ENCODE measurements at regions not wholly inside any gene's neighbourhood (a gene's known extent, or its start where the extent isn't known, plus 50 kb on each side); places are given as distances from the start of the nearest gene placed in this dataset.

- ATAC-seq (ENCODE audit: low read depth in 2 of 2) (no peak), DNase-seq (no peak)
- peaks cover 0 to 10% (median 3%) of the 10 kb centered on the region in 7 donors for H3K9me3 Mint-ChIP-seq
- H3K4me3 Mint-ChIP-seq: no peak overlapping the region
- no peak overlapping the region for H3K27ac Mint-ChIP-seq
- H3K27me3 Mint-ChIP-seq: no peaks in the 10 kb centered on the region
- H3K4me1 Mint-ChIP-seq: no peaks in the 10 kb centered on the region
- no peaks in the 10 kb centered on the region for H3K36me3 Mint-ChIP-seq
These were observed 797.3 kb downstream of the XPNPEP1 start for GRCh38 chr10:109126016-109126415.

GRCh38 chr10:109115179-109115578 is 808.1 kb downstream of the XPNPEP1 start:
- H3K4me3 Mint-ChIP-seq: no peak overlapping the region

GRCh38 chr10:109114579-109114978 is 808.7 kb downstream of the XPNPEP1 start:
- ATAC-seq (ENCODE audit: low read depth in 2 of 2): no peak
- no peaks in the 10 kb centered on the region for H3K4me1 Mint-ChIP-seq
- H3K9me3 Mint-ChIP-seq: peaks cover 8 to 27% (median 12%) of the 10 kb centered on the region in 7 donors
- H3K36me3 Mint-ChIP-seq: peaks cover 0 to 8% of the 10 kb centered on the region in 2 donors
- no peak overlapping the region for H3K27ac Mint-ChIP-seq
- no peak for DNase-seq
- no peaks in the 10 kb centered on the region for H3K27me3 Mint-ChIP-seq
- no peak overlapping the region for H3K4me3 Mint-ChIP-seq

More at GRCh38 chr10:109115179-109115578, 808.1 kb downstream of the XPNPEP1 start:
- H3K36me3 Mint-ChIP-seq: peaks cover 0 to 8% of the 10 kb centered on the region in 2 donors
- DNase-seq: no peak
- H3K4me1 Mint-ChIP-seq: no peaks in the 10 kb centered on the region
- no peak for ATAC-seq (ENCODE audit: low read depth in 2 of 2)
- peaks cover 8 to 27% (median 10%) of the 10 kb centered on the region in 7 donors for H3K9me3 Mint-ChIP-seq
- H3K27ac Mint-ChIP-seq: no peak overlapping the region
- H3K27me3 Mint-ChIP-seq: no peaks in the 10 kb centered on the region

GRCh38 chr10:109106604-109107003 is 816.7 kb downstream of the XPNPEP1 start:
- Mint-ChIP-seq H3K27me3 (no peaks in the 10 kb centered on the region), H3K4me1 (no peaks in the 10 kb centered on the region), H3K27ac (no peak overlapping the region), H3K4me3 (no peak overlapping the region), H3K9me3 (peaks cover 0 to 3% (median 1%) of the 10 kb centered on the region in 7 donors), H3K36me3 (no peaks in the 10 kb centered on the region)
- ATAC-seq (ENCODE audit: low read depth in 2 of 2): no peak
- DNase-seq: no peak

GRCh38 chr10:109105725-109106124 is 817.6 kb downstream of the XPNPEP1 start:
- H3K27me3 Mint-ChIP-seq: no peaks in the 10 kb centered on the region
- no peak overlapping the region for H3K27ac Mint-ChIP-seq
- H3K4me3 Mint-ChIP-seq: no peak overlapping the region
- H3K4me1 Mint-ChIP-seq: no peaks in the 10 kb centered on the region
- H3K9me3 Mint-ChIP-seq: peaks cover 0 to 3% (median 1%) of the 10 kb centered on the region in 7 donors
- H3K36me3 Mint-ChIP-seq: no peaks in the 10 kb centered on the region
- ATAC-seq (ENCODE audit: low read depth in 2 of 2) (no peak), DNase-seq (no peak)

GRCh38 chr10:109104806-109105205 is 818.5 kb downstream of the XPNPEP1 start:
- Mint-ChIP-seq H3K4me3 (peak overlapping the region in 1 of 8 donors; percentile 47), H3K27me3 (no peaks in the 10 kb centered on the region), H3K27ac (no peak overlapping the region), H3K36me3 (no peaks in the 10 kb centered on the region), H3K9me3 (peaks cover 0 to 5% (median 1%) of the 10 kb centered on the region in 7 donors), H3K4me1 (no peaks in the 10 kb centered on the region)
- ATAC-seq (ENCODE audit: low read depth in 2 of 2) (no peak), DNase-seq (no peak)

GRCh38 chr10:109103278-109103677 is 820.0 kb downstream of the XPNPEP1 start:
- no peak for DNase-seq
- peaks cover 0 to 5% (median 0%) of the 10 kb centered on the region in 7 donors for H3K9me3 Mint-ChIP-seq
- no peaks in the 10 kb centered on the region for H3K27me3 Mint-ChIP-seq
- no peaks in the 10 kb centered on the region for H3K4me1 Mint-ChIP-seq
- H3K27ac Mint-ChIP-seq: no peak overlapping the region
- H3K36me3 Mint-ChIP-seq: no peaks in the 10 kb centered on the region
- ATAC-seq (ENCODE audit: low read depth in 2 of 2): no peak
- H3K4me3 Mint-ChIP-seq: no peak overlapping the region

- Mint-ChIP-seq H3K36me3 (no peaks in the 10 kb centered on the region), H3K27me3 (no peaks in the 10 kb centered on the region), H3K4me3 (no peak overlapping the region), H3K27ac (no peak overlapping the region), H3K9me3 (peaks cover 3 to 7% (median 5%) of the 10 kb centered on the region in 7 donors), H3K4me1 (no peaks in the 10 kb centered on the region)
- DNase-seq (no peak), ATAC-seq (ENCODE audit: low read depth in 2 of 2) (no peak)
These were observed 833.5 kb downstream of the XPNPEP1 start for GRCh38 chr10:109089779-109090178.

- ATAC-seq (ENCODE audit: low read depth in 2 of 2) (no peak), DNase-seq (no peak)
- Mint-ChIP-seq H3K27me3 (no peaks in the 10 kb centered on the region), H3K36me3 (no peaks in the 10 kb centered on the region), H3K9me3 (peaks cover 0 to 17% (median 0%) of the 10 kb centered on the region in 7 donors), H3K4me3 (no peak overlapping the region), H3K4me1 (no peaks in the 10 kb centered on the region), H3K27ac (peak overlapping the region in 1 of 6 donors; percentile 45)
These were observed 851.8 kb downstream of the XPNPEP1 start for GRCh38 chr10:109071539-109071938.

GRCh38 chr10:109070492-109070891 is 852.8 kb downstream of the XPNPEP1 start:
- no peaks in the 10 kb centered on the region for H3K4me1 Mint-ChIP-seq
- no peak for ATAC-seq (ENCODE audit: low read depth in 2 of 2)

GRCh38 chr10:109067031-109067430 is 856.3 kb downstream of the XPNPEP1 start:
- H3K36me3 Mint-ChIP-seq: no peaks in the 10 kb centered on the region
- H3K4me3 Mint-ChIP-seq: no peak overlapping the region
- no peak overlapping the region for H3K27ac Mint-ChIP-seq

More at GRCh38 chr10:109070492-109070891, 852.8 kb downstream of the XPNPEP1 start:
- Mint-ChIP-seq H3K27ac (no peak overlapping the region), H3K4me3 (no peak overlapping the region), H3K27me3 (no peaks in the 10 kb centered on the region), H3K36me3 (no peaks in the 10 kb centered on the region), H3K9me3 (peaks cover 0 to 15% (median 0%) of the 10 kb centered on the region in 7 donors)
- DNase-seq: no peak

GRCh38 chr10:109065821-109066220 is 857.5 kb downstream of the XPNPEP1 start:
- H3K36me3 Mint-ChIP-seq: no peaks in the 10 kb centered on the region
- no peak overlapping the region for H3K4me3 Mint-ChIP-seq
- H3K9me3 Mint-ChIP-seq: peaks cover 0 to 9% (median 0%) of the 10 kb centered on the region in 7 donors
- DNase-seq: no peak
- H3K27ac Mint-ChIP-seq: no peak overlapping the region
- no peak for ATAC-seq (ENCODE audit: low read depth in 2 of 2)
- H3K4me1 Mint-ChIP-seq: no peaks in the 10 kb centered on the region
- H3K27me3 Mint-ChIP-seq: no peaks in the 10 kb centered on the region

More at GRCh38 chr10:109067031-109067430, 856.3 kb downstream of the XPNPEP1 start:
- no peak for DNase-seq
- ATAC-seq (ENCODE audit: low read depth in 2 of 2): no peak
- Mint-ChIP-seq H3K9me3 (peaks cover 0 to 9% (median 0%) of the 10 kb centered on the region in 7 donors), H3K4me1 (no peaks in the 10 kb centered on the region), H3K27me3 (no peaks in the 10 kb centered on the region)

- H3K4me1 Mint-ChIP-seq: no peaks in the 10 kb centered on the region
- no peaks in the 10 kb centered on the region for H3K36me3 Mint-ChIP-seq
- H3K9me3 Mint-ChIP-seq: peaks cover 0 to 8% (median 0%) of the 10 kb centered on the region in 7 donors
- H3K4me3 Mint-ChIP-seq: no peak overlapping the region
- H3K27ac Mint-ChIP-seq: no peak overlapping the region
- ATAC-seq (ENCODE audit: low read depth in 2 of 2): no peak
- no peak for DNase-seq
- no peaks in the 10 kb centered on the region for H3K27me3 Mint-ChIP-seq
These were observed 860.9 kb downstream of the XPNPEP1 start for GRCh38 chr10:109062371-109062770.

- Mint-ChIP-seq H3K36me3 (no peaks in the 10 kb centered on the region), H3K27ac (no peak overlapping the region), H3K4me3 (no peak overlapping the region), H3K27me3 (no peaks in the 10 kb centered on the region), H3K4me1 (no peaks in the 10 kb centered on the region), H3K9me3 (peaks cover 0 to 4% (median 2%) of the 10 kb centered on the region in 7 donors)
- no peak for ATAC-seq (ENCODE audit: low read depth in 2 of 2)
- no peak for DNase-seq
These were observed 868.1 kb downstream of the XPNPEP1 start for GRCh38 chr10:109055243-109055642.

GRCh38 chr10:109047856-109048255 is 875.5 kb downstream of the XPNPEP1 start:
- Mint-ChIP-seq H3K4me3 (no peak overlapping the region), H3K4me1 (no peaks in the 10 kb centered on the region), H3K9me3 (peaks cover 3 to 10% (median 5%) of the 10 kb centered on the region in 7 donors), H3K36me3 (no peaks in the 10 kb centered on the region), H3K27me3 (no peaks in the 10 kb centered on the region), H3K27ac (no peak overlapping the region)
- ATAC-seq (ENCODE audit: low read depth in 2 of 2): no peak
- DNase-seq: no peak

All from naive B cell (primary cell).